Endodermal cell (in vitro differentiated cells): ENCODE measurements at regions not wholly inside any gene's neighbourhood (a gene's known extent, or its start where the extent isn't known, plus 50 kb on each side); places are given as distances from the start of the nearest gene placed in this dataset.

Experiments used
- DNase-seq: peaks from one replicate; pipeline ENCODE4 v3.0.0-alpha.2; 2017
- H3K27ac ChIP-seq: 2 replicates; pipeline ENCODE4 v1.5.1; 2013; ENCODE audit warnings: mild to moderate bottlenecking, low read depth, low read length, moderate library complexity
- H3K27me3 ChIP-seq: 2 replicates; pipeline ENCODE4 v1.6.1; 2013; ENCODE audit warnings: mild to moderate bottlenecking, low read length, moderate library complexity; ENCODE audit not compliant: insufficient read depth, control insufficient read depth, poor library complexity, severe bottlenecking
- H3K36me3 ChIP-seq: 2 replicates; pipeline ENCODE4 v1.7.0; 2013; ENCODE audit warnings: mild to moderate bottlenecking, low read length, moderate library complexity; ENCODE audit not compliant: control insufficient read depth, insufficient read depth
- H3K4me1 ChIP-seq: one replicate; pipeline ENCODE4 v1.7.0; 2013; ENCODE audit warnings: low read length; ENCODE audit not compliant: control insufficient read depth, insufficient read depth
- H3K4me3 ChIP-seq: 2 replicates; pipeline ENCODE4 v1.5.1; 2013; ENCODE audit warnings: mild to moderate bottlenecking, low read length, moderate library complexity
- H3K9ac ChIP-seq: 2 replicates; pipeline ENCODE4 v1.6.1; 2013; ENCODE audit warnings: mild to moderate bottlenecking, low read length, moderate library complexity; ENCODE audit not compliant: poor library complexity, severe bottlenecking; ENCODE audit errors: extremely low read depth
- H3K9me3 ChIP-seq: 2 replicates; pipeline ENCODE4 v1.6.1; 2013; ENCODE audit warnings: mild to moderate bottlenecking, low read length, moderate library complexity; ENCODE audit not compliant: control insufficient read depth
- H3K27ac Mint-ChIP-seq: 2 replicates; pipeline ENCODE4 v1.8.0; 2020; ENCODE audit warnings: mixed read lengths
- H3K27me3 Mint-ChIP-seq: 2 replicates; pipeline ENCODE4 v1.8.0; 2021; ENCODE audit warnings: mild to moderate bottlenecking, mixed read lengths; ENCODE audit not compliant: insufficient read depth
- H3K36me3 Mint-ChIP-seq: 2 replicates; pipeline ENCODE4 v1.8.0; 2020; ENCODE audit warnings: low read depth, mixed read lengths
- H3K4me1 Mint-ChIP-seq: 2 replicates; pipeline ENCODE4 v1.8.0; 2020; ENCODE audit warnings: mixed read lengths
- H3K4me3 Mint-ChIP-seq: 2 replicates; pipeline ENCODE4 v1.8.0; 2020; ENCODE audit warnings: mild to moderate bottlenecking, moderate library complexity, mixed read lengths
- H3K9me3 Mint-ChIP-seq: 2 replicates; pipeline ENCODE4 v1.8.0; 2020; ENCODE audit warnings: mild to moderate bottlenecking, mixed read lengths
- WGBS, 2 experiments: methylation state at CpG; one replicate each; pipeline versions ENCODE4 v1.1.5 to v1.1.7; 2013; ENCODE audit warnings: missing lambda C conversion rate in 2 of 2, mixed read lengths in 1 of 2; ENCODE audit not compliant: insufficient coverage in 1 of 2, insufficient read length in 1 of 2; 5-methylcytosine and 5-hydroxymethylcytosine counted together
- TF ChIP-seq, protein P1 (sequence below): fragments of 200-600 bp; sonication (generic); conservative IDR thresholded peaks from 2 replicates; pipeline ENCODE4 v1.5.0; 2021; ENCODE audit warnings: antibody characterized with exemption, mild to moderate bottlenecking

DNA sequence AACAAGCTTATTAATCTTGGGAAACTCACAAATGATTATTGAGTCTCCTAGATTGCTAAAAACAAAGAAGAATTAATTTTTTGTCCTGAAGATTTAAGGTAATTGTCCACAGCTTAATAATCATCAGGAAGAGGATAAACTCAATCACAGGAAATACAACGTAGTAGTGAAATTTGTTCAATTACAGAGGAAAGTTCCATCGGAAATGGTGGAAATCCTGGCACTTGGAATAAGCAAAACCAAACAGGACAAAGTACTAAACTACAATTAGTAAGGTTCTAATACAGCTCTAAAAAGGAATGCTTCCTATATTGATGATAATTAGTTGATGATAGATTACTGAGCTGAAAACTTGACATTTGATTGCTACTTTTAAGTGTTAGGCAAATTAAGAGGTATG, 485.4 kb downstream of the USP25 start:
- H3K36me3 Mint-ChIP-seq = no peaks in the 10 kb centered on the region
- no peak overlapping the region for H3K4me3 ChIP-seq

DNA sequence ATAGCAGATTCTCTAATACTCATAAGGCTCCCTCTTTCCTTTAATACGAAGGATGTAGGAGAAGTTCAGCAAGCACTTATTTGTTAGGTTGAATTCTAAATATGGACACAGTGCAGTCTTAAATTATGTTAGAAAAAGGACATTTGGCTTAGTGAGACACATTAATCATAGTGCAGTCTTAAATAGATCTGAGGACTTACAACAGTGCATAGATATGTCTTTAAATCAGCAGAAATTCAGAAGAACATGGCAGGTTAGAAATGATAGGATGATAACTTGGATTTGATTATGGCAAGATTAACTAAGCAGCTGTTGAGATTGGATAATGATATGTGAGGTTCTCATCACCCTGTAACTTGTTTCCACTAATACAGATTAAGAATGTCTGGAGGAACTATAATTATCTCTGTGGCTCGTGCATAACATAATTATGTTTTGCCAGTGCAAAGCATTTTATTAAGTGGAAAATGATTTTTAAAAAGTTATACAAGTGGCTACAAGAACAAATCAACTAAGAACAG, 485.9 kb downstream of the USP25 start:
- Histone ChIP-seq H3K27me3 (no peaks in the 10 kb centered on the region), H3K4me1 (no peaks in the 10 kb centered on the region), H3K27ac (no peak overlapping the region), H3K36me3 (no peaks in the 10 kb centered on the region), H3K4me3 (no peak overlapping the region), H3K9ac (no peak overlapping the region), H3K9me3 (no peaks in the 10 kb centered on the region)
- no peaks in the 10 kb centered on the region for H3K36me3 Mint-ChIP-seq
- no peak for DNase-seq
- H3K4me1 Mint-ChIP-seq = peaks cover 3% of the 10 kb centered on the region
- H3K27me3 Mint-ChIP-seq = no peaks in the 10 kb centered on the region
- H3K27ac Mint-ChIP-seq = no peak overlapping the region
- H3K4me3 Mint-ChIP-seq = no peak overlapping the region
- TF ChIP-seq, protein P1, sequence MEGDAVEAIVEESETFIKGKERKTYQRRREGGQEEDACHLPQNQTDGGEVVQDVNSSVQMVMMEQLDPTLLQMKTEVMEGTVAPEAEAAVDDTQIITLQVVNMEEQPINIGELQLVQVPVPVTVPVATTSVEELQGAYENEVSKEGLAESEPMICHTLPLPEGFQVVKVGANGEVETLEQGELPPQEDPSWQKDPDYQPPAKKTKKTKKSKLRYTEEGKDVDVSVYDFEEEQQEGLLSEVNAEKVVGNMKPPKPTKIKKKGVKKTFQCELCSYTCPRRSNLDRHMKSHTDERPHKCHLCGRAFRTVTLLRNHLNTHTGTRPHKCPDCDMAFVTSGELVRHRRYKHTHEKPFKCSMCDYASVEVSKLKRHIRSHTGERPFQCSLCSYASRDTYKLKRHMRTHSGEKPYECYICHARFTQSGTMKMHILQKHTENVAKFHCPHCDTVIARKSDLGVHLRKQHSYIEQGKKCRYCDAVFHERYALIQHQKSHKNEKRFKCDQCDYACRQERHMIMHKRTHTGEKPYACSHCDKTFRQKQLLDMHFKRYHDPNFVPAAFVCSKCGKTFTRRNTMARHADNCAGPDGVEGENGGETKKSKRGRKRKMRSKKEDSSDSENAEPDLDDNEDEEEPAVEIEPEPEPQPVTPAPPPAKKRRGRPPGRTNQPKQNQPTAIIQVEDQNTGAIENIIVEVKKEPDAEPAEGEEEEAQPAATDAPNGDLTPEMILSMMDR = no peak
- no peaks in the 10 kb centered on the region for H3K9me3 Mint-ChIP-seq
- 44% methylated on average over 2 of the region's 2 CpGs; no CpG with 5 or more reads in 1 of the 2 experiments for WGBS, 2 experiments

More for the DNA sequence above, 485.4 kb downstream of the USP25 start:
- H3K9me3 ChIP-seq = no peaks in the 10 kb centered on the region
- H3K27me3 Mint-ChIP-seq = no peaks in the 10 kb centered on the region
- H3K27me3 ChIP-seq = no peaks in the 10 kb centered on the region
- no peak overlapping the region for H3K9ac ChIP-seq
- peaks cover 3% of the 10 kb centered on the region for H3K4me1 Mint-ChIP-seq
- 96 to 100% methylated on average over 1 to 2 of the region's 2 CpGs for WGBS, 2 experiments
- no peaks in the 10 kb centered on the region for H3K9me3 Mint-ChIP-seq
- H3K36me3 ChIP-seq = no peaks in the 10 kb centered on the region
- TF ChIP-seq, protein P1 = no peak
- no peak overlapping the region for H3K27ac Mint-ChIP-seq
- no peak overlapping the region for H3K4me3 Mint-ChIP-seq
- no peak overlapping the region for H3K27ac ChIP-seq
- DNase-seq = no peak
- no peaks in the 10 kb centered on the region for H3K4me1 ChIP-seq

DNA sequence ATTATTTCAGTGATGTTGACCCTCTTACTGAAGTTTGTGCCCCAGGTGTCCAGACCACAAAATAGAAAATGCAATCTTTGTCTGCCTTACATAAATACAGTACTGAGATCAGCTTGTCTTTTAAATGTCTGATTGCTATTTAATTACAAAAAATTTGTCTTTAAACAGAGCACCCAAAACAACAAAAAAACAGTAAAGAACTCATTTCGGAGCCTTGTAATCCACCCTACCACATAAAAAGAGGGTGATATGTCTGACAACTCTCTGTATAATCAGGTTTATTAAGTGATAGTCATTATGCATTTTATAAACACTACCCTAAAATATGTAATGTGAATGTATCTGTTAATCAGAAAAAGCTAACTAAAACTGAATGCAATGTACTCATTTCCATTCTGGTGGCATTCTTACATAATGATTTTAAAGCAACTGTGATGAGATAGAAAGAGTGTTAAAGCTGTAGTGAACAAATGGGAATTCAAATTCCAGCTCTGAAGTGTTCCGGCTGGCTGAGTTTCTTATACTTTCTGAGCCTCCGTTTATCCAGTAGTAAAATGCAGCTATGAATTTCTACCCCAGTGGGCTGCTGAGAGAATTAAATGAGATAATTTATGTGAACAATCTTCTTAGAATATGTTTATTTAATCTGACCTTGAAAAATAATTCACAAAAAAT, 486.6 kb downstream of the USP25 start:
- Mint-ChIP-seq H3K36me3 (no peaks in the 10 kb centered on the region), H3K9me3 (no peaks in the 10 kb centered on the region), H3K4me3 (no peak overlapping the region), H3K4me1 (peaks cover 3% of the 10 kb centered on the region), H3K27me3 (no peaks in the 10 kb centered on the region), H3K27ac (no peak overlapping the region)
- no peaks in the 10 kb centered on the region for H3K4me1 ChIP-seq
- H3K27me3 ChIP-seq = no peaks in the 10 kb centered on the region
- no peak overlapping the region for H3K9ac ChIP-seq
- H3K36me3 ChIP-seq = no peaks in the 10 kb centered on the region
- no peak overlapping the region for H3K27ac ChIP-seq
- no peak for DNase-seq
- no peak overlapping the region for H3K4me3 ChIP-seq
- WGBS, 2 experiments = 87 to 100% methylated on average over 1 to 2 of the region's 3 CpGs
- TF ChIP-seq, protein P1 = no peak
- no peaks in the 10 kb centered on the region for H3K9me3 ChIP-seq
